Pons (tissue), 1 donor: ENCODE measurements at regions not wholly inside any gene's neighbourhood (a gene's known extent, or its start where the extent isn't known, plus 50 kb on each side); places are given as distances from the start of the nearest gene placed in this dataset.
A peak's percentile ranks its signal among the peaks of the same experiment; 100 is the strongest.
"Not testable (repeated sequence)": the region's sequence is repeated elsewhere in the genome, so short reads cannot be mapped to it uniquely, and the experiment has no call there.

Experiments used
- DNase-seq: peaks from one replicate; pipeline ENCODE4 v3.0.0-alpha.2; 2016; ENCODE audit warnings: low spot score

DNA sequence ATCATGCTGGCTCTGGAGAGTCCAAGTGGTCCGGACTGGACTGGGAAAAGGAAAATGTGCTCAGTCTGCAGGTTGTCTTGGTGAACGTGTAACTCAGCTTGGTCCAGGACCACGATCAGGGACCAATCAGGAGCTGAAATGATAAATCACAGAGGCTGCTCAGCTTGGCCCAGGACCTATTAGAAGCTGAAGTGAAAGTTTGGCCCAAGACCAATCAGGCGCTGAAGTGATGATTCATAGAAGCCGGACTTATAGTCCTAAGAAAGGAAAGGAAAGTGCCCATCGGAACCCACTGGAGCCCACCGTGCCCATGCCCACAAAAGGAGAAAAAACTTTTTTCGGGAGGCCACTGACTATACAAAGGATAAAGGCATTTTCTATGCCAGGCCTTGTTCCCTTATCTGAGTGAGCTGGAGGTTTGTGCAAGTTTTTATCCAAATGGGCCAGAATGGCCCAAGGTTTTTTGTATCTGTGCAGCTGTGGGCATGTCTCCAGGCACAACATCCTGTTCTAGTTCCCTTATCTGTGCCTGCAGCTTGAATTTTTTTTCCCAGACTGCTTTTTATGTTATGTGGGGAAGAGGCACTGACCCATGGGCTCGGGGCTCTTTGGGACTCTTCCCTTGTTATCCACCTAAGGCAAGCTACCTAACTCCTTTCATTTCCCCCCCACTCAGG, 194.4 kb downstream of the FAM133A start:
- DNase-seq: no peak

DNA sequence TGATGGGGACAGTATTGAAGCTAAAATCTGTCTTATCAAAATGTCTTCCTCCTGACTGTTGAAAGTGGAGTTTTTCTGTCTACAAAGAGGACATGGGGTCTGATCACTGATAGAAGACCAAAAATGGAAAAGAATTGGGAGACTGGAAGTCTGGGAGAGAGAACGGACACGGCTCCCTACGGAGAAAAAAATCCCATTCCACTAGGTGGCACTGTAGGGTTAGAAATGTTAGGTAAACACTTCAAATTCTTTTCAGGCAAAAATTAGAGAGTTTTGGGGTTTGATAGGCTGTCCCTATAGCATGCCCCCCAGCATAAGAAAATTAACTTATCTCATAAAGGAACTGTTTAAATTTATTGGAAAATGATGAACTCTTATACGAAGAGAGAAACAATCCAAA, 200.5 kb downstream of the FAM133A start:
- DNase-seq: peak; percentile 16

DNA sequence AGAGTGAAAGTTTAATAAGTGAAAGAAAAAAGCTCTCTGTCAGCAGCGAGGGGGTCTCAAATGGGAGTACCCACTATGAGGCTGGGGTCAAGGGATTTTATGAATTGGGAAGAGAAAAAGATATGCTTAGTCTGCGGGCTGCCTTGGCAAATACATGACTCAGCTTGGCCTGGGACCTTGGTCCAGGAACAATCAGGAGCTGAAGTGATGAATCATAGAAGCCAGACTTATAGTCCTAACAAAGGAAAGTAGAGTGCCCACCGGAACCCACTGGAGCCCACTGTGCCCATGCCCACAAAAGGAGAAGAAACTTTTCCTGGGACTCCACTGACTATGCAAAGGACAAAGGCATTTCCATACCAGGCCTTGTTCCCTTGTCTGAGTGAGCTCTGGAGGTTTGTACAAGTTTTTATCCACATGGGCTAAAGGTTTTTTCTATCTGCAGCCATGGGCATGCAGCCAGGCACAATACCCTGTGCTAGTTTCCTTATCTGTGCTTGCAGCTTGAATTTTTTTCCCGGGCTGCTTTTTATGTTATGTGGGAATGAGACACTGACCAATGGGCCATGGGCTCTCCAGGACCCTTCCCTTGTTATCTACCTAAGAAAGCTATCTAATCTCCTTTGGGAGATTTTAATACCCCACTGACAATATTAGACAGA, 201.7 kb downstream of the FAM133A start:
- DNase-seq: no peak

DNA sequence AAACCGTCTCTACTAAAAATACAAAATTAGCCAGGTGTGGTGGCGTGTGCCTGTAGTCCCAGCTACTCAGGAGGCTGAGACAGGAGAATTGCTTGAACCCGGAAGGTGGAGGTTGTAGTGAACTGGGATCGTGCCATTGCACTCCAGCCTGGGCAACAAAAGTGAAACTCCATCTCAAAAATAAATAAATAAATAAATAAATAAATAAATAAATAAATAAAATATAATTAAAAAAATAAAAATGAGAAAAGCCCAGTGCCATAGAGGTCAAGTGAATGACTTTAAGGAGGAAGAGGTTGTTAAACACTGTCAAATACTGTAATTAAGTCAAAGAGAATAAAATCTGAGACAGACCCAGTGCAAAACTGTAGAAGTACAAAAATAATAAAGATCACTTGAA, 247.0 kb downstream of the FAM133A start:
- not testable (repeated sequence) for DNase-seq

DNA sequence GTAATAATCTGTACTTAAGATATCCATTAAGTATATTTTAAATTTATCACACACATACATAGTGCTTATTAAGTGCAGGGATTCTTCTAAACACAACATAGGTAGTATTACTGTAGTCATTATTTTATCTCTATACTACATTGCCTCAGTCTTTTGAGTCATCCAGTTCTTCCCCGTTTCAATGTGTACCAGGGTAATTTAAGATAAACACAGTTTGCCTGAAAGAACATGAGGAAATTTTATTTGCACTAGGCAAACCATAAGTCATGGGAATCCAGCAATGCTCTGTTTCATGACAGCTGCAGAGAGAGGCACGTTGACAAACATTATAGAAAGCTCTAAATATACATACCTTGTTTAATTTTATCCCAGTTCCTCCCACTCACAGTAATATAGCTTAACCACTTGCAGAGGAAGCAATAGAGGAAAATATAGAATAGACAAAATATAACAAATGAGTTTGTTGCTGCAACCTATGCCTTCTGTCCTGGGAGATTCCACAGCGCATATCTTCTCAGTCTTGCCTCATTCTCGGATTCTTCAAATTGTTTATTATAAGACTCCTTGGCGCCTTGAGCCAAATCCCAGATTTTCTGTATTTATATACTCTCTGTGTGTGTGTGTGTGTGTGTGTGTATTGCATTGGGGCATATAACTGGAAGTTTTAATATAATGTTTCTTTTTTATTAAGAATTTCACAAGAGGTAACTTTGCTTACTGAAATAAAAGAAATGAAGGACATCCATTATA, 258.6 kb downstream of the FAM133A start:
- no peak for DNase-seq

DNA sequence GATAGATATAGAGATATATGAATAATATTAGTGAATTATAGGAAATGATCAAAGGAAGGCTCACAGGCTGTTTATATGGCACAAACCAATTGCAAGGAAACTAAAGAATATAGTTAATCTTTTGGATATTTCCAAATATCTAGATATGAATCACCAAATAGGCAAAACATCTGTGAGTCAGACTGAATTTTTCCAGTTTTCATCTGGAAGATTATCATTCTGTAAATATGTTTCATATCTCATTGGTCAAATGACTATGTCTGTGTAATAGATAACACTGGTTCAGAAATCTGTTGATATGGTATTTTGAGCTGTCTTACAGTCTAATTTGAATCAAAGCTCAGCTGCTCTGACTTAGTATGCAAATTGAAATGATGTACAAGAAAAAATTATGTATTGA, 303.6 kb downstream of the FAM133A start:
- no peak for DNase-seq

DNA sequence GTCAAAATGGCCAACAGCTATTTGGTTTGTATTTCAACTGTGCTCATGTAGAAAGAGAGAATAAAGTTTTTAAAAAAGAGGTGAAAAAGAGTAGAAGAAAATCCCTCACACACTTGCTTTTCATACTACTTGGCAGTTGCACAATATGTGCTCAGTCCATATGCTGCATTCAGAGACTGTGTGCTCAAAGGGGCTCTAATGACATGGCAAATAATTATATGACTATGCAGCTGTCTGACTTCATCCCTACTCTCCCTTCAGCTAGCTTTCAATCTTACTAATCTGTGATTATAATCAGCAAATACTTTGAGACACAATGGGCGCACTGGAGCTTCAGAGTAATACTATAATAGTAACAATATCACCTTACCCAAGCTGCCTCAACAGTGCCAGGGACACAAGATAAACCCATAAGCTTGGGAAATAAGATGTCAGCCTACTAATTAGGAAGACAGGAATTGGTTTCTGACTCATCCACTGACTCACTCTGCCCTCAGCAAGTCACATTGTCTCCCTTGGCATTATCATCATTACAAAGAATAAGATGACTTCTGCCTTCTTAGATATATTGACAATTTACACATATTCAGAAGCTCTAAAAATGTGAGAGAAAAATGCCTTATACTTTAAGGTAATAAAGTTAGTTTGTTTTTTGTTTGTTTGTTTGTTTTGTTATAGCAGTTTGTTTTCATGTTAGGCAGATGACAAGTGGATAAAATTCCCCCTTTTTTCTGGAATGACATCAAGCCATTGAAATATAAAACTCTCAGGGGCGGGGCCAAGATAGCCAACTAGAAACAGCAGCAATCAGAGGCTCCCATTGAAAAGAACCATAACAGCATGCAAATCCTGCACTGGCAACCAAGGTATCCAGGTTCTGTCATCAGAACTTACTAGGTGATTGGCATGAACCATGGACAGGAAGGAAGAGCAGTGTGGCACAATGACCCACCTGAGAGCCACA, 311.6 kb downstream of the FAM133A start:
- no peak for DNase-seq
